K562 (cell line): ENCODE measurements at regions not wholly inside any gene's neighbourhood (a gene's known extent, or its start where the extent isn't known, plus 50 kb on each side); places are given as distances from the start of the nearest gene placed in this dataset.

Experiments used
- ATAC-seq: fragments of 200-7000 bp; cut with Tn5 transposase; 3 replicates; pipeline ENCODE4 v1.9.1; 2020; ENCODE audit warnings: moderate library complexity
- BruUV-seq: library from RNA; stranded (reverse); fragments of 400-500 nt; replicated peaks from 2 replicates; lab custom pipeline; 2021; lab: Mats Ljungman, UMichigan
- CTCF ChIA-PET: fragments of 300-600 bp; formaldehyde crosslinking; extraction: SDS; loops from one replicate; lab custom pipeline; 2021; ENCODE audit warnings: low intra/inter-chr PET ratio; lab: Yijun Ruan, JAX
- POLR2A ChIA-PET: fragments of 300-600, 350-650 bp; sonication (Branson Sonifier 250); formaldehyde crosslinking; extraction: SDS; loops from one replicate; lab custom pipeline; 2021; ENCODE audit warnings: antibody characterized with exemption, inconsistent platforms; lab: Yijun Ruan, JAX
- DNase-seq, 4 experiments: peaks; one replicate each; pipeline versions ENCODE4 v3.0.0 to v3.0.0-alpha.2; 2011 to 2018; ENCODE audit warnings: low spot score in 3 of 4, mixed read lengths in 3 of 4; ENCODE audit errors: extremely low read depth in 1 of 4
- FAIRE-seq: peaks from 2 replicates; lab custom pipeline; 2011; peaks lifted over from hg19 to GRCh38; lab: Jason Lieb, UNC
- H2AFZ ChIP-seq: 2 replicates; pipeline ENCODE4 v1.6.0; 2011; ENCODE audit warnings: low read depth, low read length, control low read depth, inconsistent platforms
- H3K27ac ChIP-seq: fragments of 200-600 bp; 3 replicates; pipeline ENCODE4 v1.8.0; 2011; ENCODE audit warnings: low read depth, mild to moderate bottlenecking, control low read depth, inconsistent platforms, low read length, moderate library complexity, mixed read lengths; ENCODE audit errors: extremely low read depth
- H3K27me3 ChIP-seq, 2 experiments: fragments of 300-600 bp in 1 of 2; 2 replicates in 1 of 2; 3 replicates in 1 of 2; pipeline versions ENCODE4 v1.6.0 to v1.8.0; 2011; ENCODE audit warnings: inconsistent platforms in 2 of 2, low read length in 2 of 2, mild to moderate bottlenecking in 1 of 2, mixed read lengths in 1 of 2, moderate library complexity in 1 of 2; ENCODE audit not compliant: control insufficient read depth in 2 of 2, insufficient read depth in 2 of 2
- H3K36me3 ChIP-seq: fragments of 300-600 bp; 3 replicates; pipeline ENCODE4 v1.8.0; 2011; ENCODE audit warnings: mild to moderate bottlenecking, low read length, inconsistent platforms; ENCODE audit not compliant: control insufficient read depth, insufficient read depth
- H3K4me1 ChIP-seq, 2 experiments: fragments of 200-600 bp in 1 of 2; replicated peaks in 1 of 2; 2 replicates in 1 of 2; 3 replicates in 1 of 2; pipeline versions ENCODE4 v1.5.1 to v1.8.0; 2011; ENCODE audit warnings: inconsistent platforms in 2 of 2, low read length in 2 of 2, mild to moderate bottlenecking in 1 of 2, mixed read lengths in 1 of 2, moderate library complexity in 1 of 2; ENCODE audit not compliant: control insufficient read depth in 2 of 2, insufficient read depth in 2 of 2
- H3K4me2 ChIP-seq: 2 replicates; pipeline ENCODE4 v1.6.1; 2011; ENCODE audit warnings: low read length, control low read depth, inconsistent platforms, mixed read lengths; ENCODE audit not compliant: insufficient read depth
- H3K4me3 ChIP-seq: fragments of 200-600 bp; sonication (generic), shearing (Covaris generic); 2 replicates; pipeline ENCODE4 v1.5.1; 2016; ENCODE audit warnings: control low read depth, inconsistent platforms
- H3K79me2 ChIP-seq: fragments of 200-600 bp; 3 replicates; pipeline ENCODE4 v1.8.0; 2011; ENCODE audit warnings: low read length, inconsistent platforms; ENCODE audit not compliant: control insufficient read depth, insufficient read depth
- H3K9ac ChIP-seq, 2 experiments: 2 replicates each; pipeline versions ENCODE4 v1.6.0 to v1.6.1; 2011; ENCODE audit warnings: low read depth in 2 of 2, low read length in 2 of 2, control low read depth in 1 of 2, inconsistent platforms in 1 of 2, mild to moderate bottlenecking in 1 of 2, mixed read lengths in 1 of 2; ENCODE audit not compliant: insufficient read depth in 1 of 2
- H3K9me1 ChIP-seq: one replicate; pipeline ENCODE4 v1.6.0; 2011; ENCODE audit warnings: inconsistent platforms, mild to moderate bottlenecking, low read length, moderate library complexity; ENCODE audit not compliant: control insufficient read depth, insufficient read depth
- H3K9me3 ChIP-seq: replicated peaks from 2 replicates; pipeline ENCODE4 v1.5.1; 2011; ENCODE audit warnings: low read depth, low read length, inconsistent platforms; ENCODE audit not compliant: control insufficient read depth, insufficient read depth
- H4K20me1 ChIP-seq: replicated peaks from 2 replicates; pipeline ENCODE4 v1.6.1; 2011; ENCODE audit warnings: low read length, inconsistent platforms, mixed read lengths; ENCODE audit not compliant: control insufficient read depth, insufficient read depth
- CBX3 ChIP-seq, 2 experiments: IDR thresholded peaks; 1 replicate in 1 of 2; 2 replicates in 1 of 2; pipeline ENCODE4 v1.6.1; 2012; ENCODE audit warnings: inconsistent platforms in 2 of 2, low read length in 2 of 2, borderline replicate concordance in 1 of 2, control low read depth in 1 of 2
- E2F1 ChIP-seq: sonication (generic); formaldehyde crosslinking; IDR thresholded peaks from 2 replicates; pipeline ENCODE4 v1.8.1; 2023; ENCODE audit warnings: mild to moderate bottlenecking, missing genetic modification reagents, moderate library complexity
- E2F4 ChIP-seq: sonication (generic); formaldehyde crosslinking; IDR thresholded peaks from 2 replicates; pipeline ENCODE4 v1.8.0; 2022; ENCODE audit warnings: mild to moderate bottlenecking, low read depth, missing genetic modification reagents
- ESRRB ChIP-seq: fragments of 250-450 bp; sonication (Bioruptor Pico); IDR thresholded peaks from 2 replicates; pipeline ENCODE4 v1.5.0; 2020; ENCODE audit warnings: mild to moderate bottlenecking, moderate library complexity, borderline replicate concordance
- EWSR1 ChIP-seq: fragments of 450-650 bp; IDR thresholded peaks from 2 replicates; pipeline ENCODE4 v1.6.1; 2018; ENCODE audit warnings: borderline replicate concordance, mild to moderate bottlenecking, low read depth, moderate library complexity; ENCODE audit not compliant: partially characterized antibody
- GATAD2A ChIP-seq: fragments of 450-650 bp; IDR thresholded peaks from 2 replicates; pipeline ENCODE4 v1.6.1; 2017
- HOXB6 ChIP-seq: fragments of 250-450 bp; sonication (Bioruptor Pico); IDR thresholded peaks from 2 replicates; pipeline ENCODE4 v1.5.1; 2022; ENCODE audit warnings: mild to moderate bottlenecking, borderline replicate concordance
- KDM5B ChIP-seq: fragments of 200-600 bp; sonication (generic); IDR thresholded peaks from 2 replicates; pipeline ENCODE4 v1.6.1; 2012; ENCODE audit warnings: low read depth, mild to moderate bottlenecking, moderate library complexity, low read length, control low read depth, inconsistent platforms; ENCODE audit not compliant: insufficient replicate concordance
- LARP7 ChIP-seq: fragments of 450-650 bp; IDR thresholded peaks from 2 replicates; pipeline ENCODE4 v1.6.1; 2016
- MIER1 ChIP-seq: fragments of 450-650 bp; IDR thresholded peaks from 2 replicates; pipeline ENCODE4 v1.6.1; 2016; ENCODE audit warnings: antibody characterized with exemption, mild to moderate bottlenecking, low read depth
- PATZ1 ChIP-seq: fragments of 250-450 bp; sonication (Bioruptor Pico); IDR thresholded peaks from 2 replicates; pipeline ENCODE4 v1.5.0; 2020; ENCODE audit warnings: mild to moderate bottlenecking, borderline replicate concordance
- POLR2AphosphoS5 ChIP-seq: IDR thresholded peaks from 2 replicates; pipeline ENCODE4 v1.6.1; 2011; ENCODE audit warnings: mild to moderate bottlenecking, low read depth, low read length, moderate library complexity; ENCODE audit not compliant: control insufficient read depth, insufficient read depth
- PPARD ChIP-seq: fragments of 250-450 bp; sonication (Bioruptor Pico); IDR thresholded peaks from 2 replicates; pipeline ENCODE4 v1.8.0; 2022; ENCODE audit warnings: inconsistent platforms, mild to moderate bottlenecking, moderate library complexity
- TFAP4 ChIP-seq: sonication (generic); formaldehyde crosslinking; IDR thresholded peaks from 2 replicates; pipeline ENCODE4 v1.8.0; 2022; ENCODE audit warnings: missing genetic modification reagents, mild to moderate bottlenecking, moderate library complexity, borderline replicate concordance
- THAP7 ChIP-seq: fragments of 250-450 bp; sonication (Bioruptor Pico); IDR thresholded peaks from 2 replicates; pipeline ENCODE4 v1.5.0; 2021
- ZBTB1 ChIP-seq: sonication (generic); formaldehyde crosslinking; IDR thresholded peaks from 2 replicates; pipeline ENCODE4 v1.8.1; 2023; ENCODE audit warnings: missing genetic modification reagents, low read depth, mild to moderate bottlenecking, borderline replicate concordance
- ZNF778 ChIP-seq: fragments of 450-650 bp; formaldehyde crosslinking; IDR thresholded peaks from 2 replicates; pipeline ENCODE4 v1.4.0; 2020; ENCODE audit warnings: mild to moderate bottlenecking, moderate library complexity
- ZZZ3 ChIP-seq: fragments of 450-650 bp; IDR thresholded peaks from 2 replicates; pipeline ENCODE4 v1.6.1; 2016; ENCODE audit warnings: antibody characterized with exemption, mild to moderate bottlenecking, moderate library complexity
- whole genome bisulfite sequencing: fragments of 100-300 bp; shearing (Covaris generic); methylation state at CpG from one replicate; pipeline ENCODE4 v1.1.6; 2016; ENCODE audit warnings: low coverage, mixed read lengths; ENCODE audit not compliant: insufficient coverage; ENCODE audit errors: missing lambda C conversion rate; 5-methylcytosine and 5-hydroxymethylcytosine counted together
- in situ Hi-C: fragments of 300-500 bp; cut with MboI; formaldehyde crosslinking; loops from 4 replicates; pipeline ENCODE4 v1.15.0; 2018; ENCODE audit warnings: inconsistent platforms, mixed read lengths
- intact Hi-C: fragments of 100-400 bp; cut with micrococcal nuclease; formaldehyde crosslinking; loops from 2 replicates; pipeline ENCODE4 v1.14.2; 2022

- Histone ChIP-seq H3K4me1 (no peaks in the 10 kb centered on the region), H3K27me3 (no peaks in the 10 kb centered on the region), H3K9ac (no peak overlapping the region), H4K20me1 (no peaks in the 10 kb centered on the region), H3K4me3 (no peak overlapping the region), H3K4me2 (no peak overlapping the region), H3K79me2 (no peaks in the 10 kb centered on the region), H2AFZ (no peak overlapping the region), H3K9me1 (no peaks in the 10 kb centered on the region), H3K9me3 (peaks cover 5% of the 10 kb centered on the region; the same call in 1 of the 2 replicates), H3K36me3 (no peaks in the 10 kb centered on the region), H3K27ac (no peak overlapping the region)
- POLR2A ChIA-PET, result no interaction called here
- 0% methylated on average over 2 of the region's 2 CpGs for WGBS
- FAIRE-seq, result no peak
- no TSS peak for BruUV-seq
- ATAC-seq, result no peak
- in situ Hi-C loops (no loop called here), intact Hi-C loops (no loop called here)
- no peak for DNase-seq
- CTCF ChIA-PET, result no interaction called here
- TF ChIP-seq E2F1 (CRISPR knock-in tag) (no peak), PATZ1 (CRISPR knock-in tag) (no peak), MIER1 (no peak), ESRRB (CRISPR knock-in tag) (no peak), E2F4 (CRISPR knock-in tag) (no peak), ZBTB1 (CRISPR knock-in tag) (no peak), EWSR1 (no peak), LARP7 (no peak), THAP7 (CRISPR knock-in tag) (no peak), KDM5B (no peak), HOXB6 (CRISPR knock-in tag) (no peak), ZZZ3 (no peak), CBX3 (IDR thresholded peaks at IDR 0.05; ENCODE audit: borderline replicate concordance in 1 of 2, low read length in 2 of 2) (no peak), GATAD2A (no peak), PPARD (no peak), TFAP4 (CRISPR knock-in tag) (no peak), ZNF778 (CRISPR knock-in tag) (no peak), POLR2AphosphoS5 (no peak)
Observed at GRCh38 chr3:36172699-36173098, 207.6 kb upstream of the STAC start.
